ENCODE measurements at regions not wholly inside any gene's neighbourhood (a gene's known extent, or its start where the extent isn't known, plus 50 kb on each side); places are given as distances from the start of the nearest gene placed in this dataset.

DNA sequence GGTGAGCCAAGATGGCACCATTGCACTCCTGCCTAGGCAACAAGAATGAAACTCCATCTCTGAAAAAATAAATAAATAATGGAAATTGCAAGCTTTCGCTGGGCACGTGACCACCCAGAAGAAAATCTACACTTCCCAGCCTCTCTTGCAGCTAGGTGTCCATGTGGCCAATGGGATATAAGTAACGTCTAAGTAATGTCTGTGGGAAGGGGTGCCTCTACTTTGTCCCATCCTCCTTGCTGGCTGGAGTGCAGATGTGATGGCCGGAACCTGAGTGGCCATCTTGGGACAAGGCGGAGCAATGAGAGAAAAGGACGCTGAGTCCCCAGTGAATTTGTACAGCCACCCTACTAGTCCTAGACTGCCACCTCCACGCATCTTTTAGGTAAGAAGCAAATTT, 99.8 kb upstream of the PTPN1 start:
- no peak for TF ChIP-seq EZH2 (optimal IDR thresholded peaks at IDR 0.05; ENCODE audit: low read depth, low read length)
- TF ChIP-seq, protein P1, sequence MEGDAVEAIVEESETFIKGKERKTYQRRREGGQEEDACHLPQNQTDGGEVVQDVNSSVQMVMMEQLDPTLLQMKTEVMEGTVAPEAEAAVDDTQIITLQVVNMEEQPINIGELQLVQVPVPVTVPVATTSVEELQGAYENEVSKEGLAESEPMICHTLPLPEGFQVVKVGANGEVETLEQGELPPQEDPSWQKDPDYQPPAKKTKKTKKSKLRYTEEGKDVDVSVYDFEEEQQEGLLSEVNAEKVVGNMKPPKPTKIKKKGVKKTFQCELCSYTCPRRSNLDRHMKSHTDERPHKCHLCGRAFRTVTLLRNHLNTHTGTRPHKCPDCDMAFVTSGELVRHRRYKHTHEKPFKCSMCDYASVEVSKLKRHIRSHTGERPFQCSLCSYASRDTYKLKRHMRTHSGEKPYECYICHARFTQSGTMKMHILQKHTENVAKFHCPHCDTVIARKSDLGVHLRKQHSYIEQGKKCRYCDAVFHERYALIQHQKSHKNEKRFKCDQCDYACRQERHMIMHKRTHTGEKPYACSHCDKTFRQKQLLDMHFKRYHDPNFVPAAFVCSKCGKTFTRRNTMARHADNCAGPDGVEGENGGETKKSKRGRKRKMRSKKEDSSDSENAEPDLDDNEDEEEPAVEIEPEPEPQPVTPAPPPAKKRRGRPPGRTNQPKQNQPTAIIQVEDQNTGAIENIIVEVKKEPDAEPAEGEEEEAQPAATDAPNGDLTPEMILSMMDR (IDR thresholded peaks at IDR 0.05; ENCODE audit: low read length), result no peak
